GM04504 (cell line): ENCODE measurements at regions not wholly inside any gene's neighbourhood (a gene's known extent, or its start where the extent isn't known, plus 50 kb on each side); places are given as distances from the start of the nearest gene placed in this dataset.

Source experiments
- DNase-seq: peaks from one replicate; pipeline ENCODE4 v3.0.0-alpha.2; 2012; ENCODE audit warnings: low read depth

GRCh38 chr4:54844911-54845310 lies 187.2 kb downstream of the KIT start:
- no peak for DNase-seq

- no peak for DNase-seq
Observed at GRCh38 chr4:54843946-54844345, 186.2 kb downstream of the KIT start.

- DNase-seq: no peak
Observed at GRCh38 chr4:54843106-54843505, 185.3 kb downstream of the KIT start.

- DNase-seq: no peak
Observed at GRCh38 chr4:54842656-54843055, 184.9 kb downstream of the KIT start.

- DNase-seq: no peak
Observed at GRCh38 chr4:54842226-54842625, 184.5 kb downstream of the KIT start.

- DNase-seq: peak; percentile 44
Observed at GRCh38 chr4:54840992-54841768, 183.4 kb downstream of the KIT start.

- no peak for DNase-seq
Observed at GRCh38 chr4:54840430-54840829, 182.7 kb downstream of the KIT start.

- DNase-seq: no peak
Observed at GRCh38 chr4:54838301-54838700, 180.5 kb downstream of the KIT start.

GRCh38 chr4:54837576-54838140 lies 179.9 kb downstream of the KIT start:
- DNase-seq: no peak

- peak; percentile 10 for DNase-seq
Observed at GRCh38 chr4:54828361-54828760, 170.6 kb downstream of the KIT start.

- no peak for DNase-seq
Observed at GRCh38 chr4:54823616-54824015, 165.9 kb downstream of the KIT start.

GRCh38 chr4:54819034-54819433 lies 161.3 kb downstream of the KIT start:
- no peak for DNase-seq

GRCh38 chr4:54818481-54818880 lies 160.7 kb downstream of the KIT start:
- DNase-seq: no peak

- DNase-seq: no peak
Observed at GRCh38 chr4:54813674-54814073, 155.9 kb downstream of the KIT start.

GRCh38 chr4:54806351-54806750 lies 148.6 kb downstream of the KIT start:
- DNase-seq: no peak

- no peak for DNase-seq
Observed at GRCh38 chr4:54802336-54802735, 144.6 kb downstream of the KIT start.

GRCh38 chr4:54800831-54801530 lies 143.2 kb downstream of the KIT start:
- no peak for DNase-seq

GRCh38 chr4:54794579-54794978 lies 136.8 kb downstream of the KIT start:
- DNase-seq: no peak

GRCh38 chr4:54793856-54794422 lies 136.2 kb downstream of the KIT start:
- DNase-seq: no peak
